Stimulated activated CD8-positive, alpha-beta memory T cell treated with anti-CD3 and anti-CD28 coated beads, Interleukin-4, amount 100 ng/mL, for 24 hours (primary cell): ENCODE measurements at regions not wholly inside any gene's neighbourhood (a gene's known extent, or its start where the extent isn't known, plus 50 kb on each side); places are given as distances from the start of the nearest gene placed in this dataset.

Experiments
- DNase-seq: peaks from one replicate; pipeline ENCODE4 v3.0.0-alpha.2; 2020; ENCODE audit warnings: low read depth

DNA sequence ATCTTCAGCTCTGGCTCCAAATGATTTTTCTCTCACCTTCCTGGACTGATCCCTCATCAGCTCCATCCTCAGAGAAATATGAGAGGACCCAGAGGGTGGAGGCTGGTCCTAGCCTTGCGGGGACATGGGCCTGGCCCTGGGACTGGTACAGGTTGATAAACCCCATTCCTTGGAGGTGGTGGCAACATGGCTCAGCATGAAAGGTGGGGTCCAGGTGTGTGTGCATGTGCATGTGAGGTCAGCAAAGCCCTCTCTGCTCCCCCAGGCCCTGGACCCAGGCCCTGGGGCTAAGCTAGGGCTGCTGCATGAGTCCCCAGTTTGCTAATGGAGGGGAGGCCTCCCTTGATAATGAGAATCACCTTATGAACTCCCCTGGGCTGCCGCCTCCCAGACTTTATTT, 363.1 kb downstream of the MATN1 start:
- DNase-seq: no peak

GRCh38 chr1:30359539-30360220, 363.7 kb downstream of the MATN1 start:
- no peak for DNase-seq

DNA sequence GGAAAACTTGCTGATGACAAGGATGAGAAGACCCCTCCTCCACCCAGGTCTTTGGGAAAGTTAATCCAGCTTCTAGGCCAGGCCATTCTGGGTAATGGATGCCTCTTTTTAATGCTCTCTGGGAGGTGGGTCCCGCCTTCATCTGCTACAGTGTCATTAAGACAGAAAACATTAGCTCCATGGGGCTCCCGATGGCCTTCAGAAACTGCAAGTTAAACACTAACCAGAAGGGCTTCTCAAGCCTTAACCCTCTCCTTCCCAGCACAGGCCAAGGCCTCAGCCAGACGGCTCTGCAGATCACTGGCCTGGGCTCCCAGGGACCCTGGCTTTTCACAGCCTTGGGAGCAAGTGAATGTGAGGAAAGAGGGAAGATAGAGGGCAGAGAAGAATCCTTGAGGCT, 364.9 kb downstream of the MATN1 start:
- no peak for DNase-seq

GRCh38 chr1:30356839-30357238, 366.5 kb downstream of the MATN1 start:
- no peak for DNase-seq

GRCh38 chr1:30354410-30354809, 369.0 kb downstream of the MATN1 start:
- no peak for DNase-seq

GRCh38 chr1:30353637-30354036, 369.7 kb downstream of the MATN1 start:
- DNase-seq: no peak

DNA sequence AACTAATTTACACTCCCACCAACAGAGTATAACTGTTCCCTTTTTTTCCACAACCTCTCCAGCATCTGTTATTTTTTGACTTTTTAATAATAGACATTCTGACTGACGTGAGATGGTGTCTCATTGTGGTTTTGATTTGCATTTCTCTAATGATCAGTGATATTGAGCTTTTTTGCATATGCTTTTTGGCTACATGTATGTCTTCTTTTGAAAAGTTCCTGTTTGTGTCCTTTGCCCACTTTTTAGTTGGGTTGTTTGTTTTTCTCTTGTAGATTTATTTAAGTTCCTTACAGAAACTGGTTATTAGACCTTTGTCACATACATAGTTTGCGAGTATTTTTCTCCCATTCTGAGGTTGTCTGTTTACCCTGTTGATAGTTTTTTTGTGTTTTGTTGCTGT, 375.2 kb downstream of the MATN1 start:
- DNase-seq: no peak

GRCh38 chr1:30345491-30346130, 377.8 kb downstream of the MATN1 start:
- no peak for DNase-seq

GRCh38 chr1:30343562-30343961, 379.8 kb downstream of the MATN1 start:
- no peak for DNase-seq

DNA sequence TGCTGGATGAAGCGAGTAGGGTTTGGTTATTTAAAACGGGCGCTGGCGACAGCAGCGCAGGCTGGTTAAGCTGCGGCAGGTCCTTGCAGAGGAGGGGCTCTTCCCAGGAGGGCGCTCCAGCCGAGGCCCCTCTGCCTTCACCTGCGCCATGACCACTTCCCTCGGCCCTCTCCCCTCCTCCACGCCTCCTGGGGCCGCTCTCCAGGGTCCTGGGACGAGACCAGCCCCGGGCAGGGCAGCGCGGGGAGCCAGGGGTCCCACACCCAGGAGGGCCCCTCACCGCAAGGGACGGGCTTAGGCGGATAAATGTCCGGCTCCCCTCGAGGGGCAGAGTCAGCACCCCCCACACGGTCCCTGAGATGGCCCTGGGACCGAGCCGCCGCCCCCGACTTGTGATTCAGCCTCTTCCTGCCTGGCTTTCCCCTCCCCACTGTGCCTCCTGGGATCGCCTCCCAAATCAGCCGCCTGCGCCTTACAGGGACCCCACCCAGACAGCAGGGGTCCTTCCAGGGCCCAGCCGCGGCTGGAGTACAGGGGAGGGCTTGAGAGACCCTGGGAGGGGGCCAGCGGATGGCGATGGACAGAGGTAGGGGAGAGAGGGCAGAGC, 380.7 kb downstream of the MATN1 start:
- DNase-seq: no peak

GRCh38 chr1:30340934-30341333, 382.5 kb downstream of the MATN1 start:
- DNase-seq: no peak

DNA sequence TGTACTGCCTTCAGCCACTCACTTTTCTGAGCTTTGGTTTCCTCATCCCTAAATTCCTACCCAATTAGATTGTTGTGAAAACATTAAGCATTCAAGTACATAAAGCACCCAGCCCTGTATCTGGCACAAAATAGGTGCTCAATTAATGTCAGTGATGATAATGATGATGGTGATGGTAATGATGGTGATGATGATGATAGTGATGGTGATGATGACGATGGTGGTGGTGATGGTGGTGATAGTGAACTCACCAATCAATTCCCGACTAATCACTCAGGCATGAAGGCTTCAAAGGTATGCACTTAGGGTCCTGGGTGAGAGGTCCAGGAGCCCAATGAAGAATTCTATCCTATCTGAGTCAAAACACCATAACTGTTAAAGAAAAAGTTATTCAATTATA, 383.5 kb downstream of the MATN1 start:
- DNase-seq: no peak

GRCh38 chr1:30338765-30339164, 384.6 kb downstream of the MATN1 start:
- DNase-seq: no peak

GRCh38 chr1:30337324-30337620, 386.1 kb downstream of the MATN1 start:
- no peak for DNase-seq

GRCh38 chr1:30336550-30337323, 386.6 kb downstream of the MATN1 start:
- no peak for DNase-seq

- no peak for DNase-seq
Observed at GRCh38 chr1:30335997-30336390, 387.4 kb downstream of the MATN1 start.

GRCh38 chr1:30335389-30335996, 387.9 kb downstream of the MATN1 start:
- no peak for DNase-seq

- no peak for DNase-seq
Observed at GRCh38 chr1:30334767-30335166, 388.6 kb downstream of the MATN1 start.

DNA sequence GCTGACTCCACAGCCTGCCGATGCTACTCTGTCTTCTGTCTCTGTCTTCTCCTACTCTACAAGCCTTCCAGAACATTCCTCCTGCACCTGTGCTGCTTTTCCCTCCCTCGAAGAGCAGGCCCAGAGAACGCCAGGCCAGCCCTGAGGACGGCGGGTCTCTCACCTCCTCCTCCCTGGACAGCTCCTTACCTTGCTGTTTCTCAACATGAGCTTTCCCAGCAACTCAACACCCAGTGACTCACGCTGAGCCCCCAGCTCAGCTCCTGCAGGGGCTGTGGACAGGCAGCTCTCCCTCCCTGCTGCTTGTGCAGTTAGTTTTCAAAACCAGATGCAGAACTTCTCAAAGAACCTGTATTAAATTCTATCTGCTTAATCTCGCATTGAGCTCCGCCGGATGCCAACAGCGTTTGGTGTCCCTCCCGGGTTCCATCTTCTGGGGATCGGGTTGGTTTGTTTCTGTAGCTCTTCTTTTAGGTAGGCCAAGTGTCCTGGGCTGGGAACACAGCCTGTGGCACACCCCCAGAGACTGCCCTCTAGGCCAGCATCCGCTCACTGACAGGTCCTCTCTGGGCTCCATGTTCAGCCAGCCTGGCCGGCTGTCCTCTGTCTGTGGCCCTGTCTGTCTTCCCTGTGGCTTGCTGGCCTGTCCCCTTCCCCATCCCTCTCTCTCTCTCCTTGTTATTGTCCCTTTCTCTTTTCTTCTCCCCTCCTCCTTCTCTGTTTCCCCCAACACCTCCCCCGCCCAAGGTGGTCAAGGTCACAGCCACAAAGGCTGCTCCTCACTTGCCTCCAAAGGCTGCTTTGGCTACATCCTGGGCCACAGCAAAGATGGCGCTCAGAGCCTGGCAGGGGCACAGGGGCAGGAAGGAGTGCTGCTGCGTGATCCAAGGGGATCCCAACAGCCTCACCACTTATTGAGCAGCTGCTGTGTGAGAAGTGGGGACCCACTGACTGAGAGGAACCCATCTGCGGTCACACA, 391.0 kb downstream of the MATN1 start:
- no peak for DNase-seq

- no peak for DNase-seq
Observed at GRCh38 chr1:30331415-30332065, 391.8 kb downstream of the MATN1 start.

DNA sequence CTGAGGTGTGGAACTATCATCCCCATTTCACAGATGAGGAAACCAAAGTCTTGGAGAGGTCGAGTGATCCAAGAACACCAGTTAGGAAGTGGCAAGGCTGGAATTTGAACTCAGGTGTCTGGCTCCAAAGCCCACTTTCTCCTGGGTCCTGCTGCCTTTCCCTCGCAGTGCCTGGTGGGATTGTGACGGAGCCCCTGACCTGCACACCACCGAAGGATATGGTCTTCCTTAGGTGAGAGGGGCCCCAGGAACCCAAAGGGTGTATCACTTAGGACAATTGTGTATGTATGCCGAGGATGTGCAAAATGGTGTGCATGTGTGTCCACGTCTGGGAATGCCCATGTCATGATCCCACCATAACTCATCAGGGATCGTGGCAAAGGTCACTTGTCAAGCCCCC, 392.7 kb downstream of the MATN1 start:
- no peak for DNase-seq
